ENCODE measurements at regions not wholly inside any gene's neighbourhood (a gene's known extent, or its start where the extent isn't known, plus 50 kb on each side); places are given as distances from the start of the nearest gene placed in this dataset.

DNA sequence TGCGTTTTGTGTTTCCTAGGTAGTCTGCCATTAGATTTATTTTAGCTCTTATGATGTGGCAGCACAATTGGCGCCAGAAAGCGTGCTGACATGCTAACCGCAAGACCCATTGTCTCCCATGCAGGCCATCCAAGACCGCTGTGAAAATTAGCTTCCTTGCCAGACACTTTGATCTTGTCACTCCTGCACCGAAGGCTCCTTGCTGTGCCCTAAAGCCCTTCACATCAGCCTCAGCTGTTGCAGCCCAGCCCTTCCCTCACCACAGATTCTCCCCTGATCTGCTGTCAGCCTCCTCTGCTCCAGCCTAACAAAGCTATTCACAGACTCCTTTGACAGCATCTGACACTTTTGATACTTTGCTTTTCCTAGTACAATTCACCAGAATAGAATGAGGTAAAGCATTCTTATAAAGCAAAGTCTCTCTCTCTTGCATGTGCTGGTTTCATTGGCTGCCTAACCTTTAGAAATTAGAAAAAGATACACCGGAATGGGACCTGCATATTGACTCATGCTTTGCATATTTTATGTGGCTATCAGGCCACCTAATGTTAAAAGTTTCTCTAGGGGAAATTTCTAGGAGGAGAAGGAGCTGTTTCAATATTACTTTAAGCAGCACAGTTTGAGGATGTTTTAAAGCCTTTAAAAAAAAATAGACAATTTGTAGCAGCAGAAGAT lies 280.3 kb upstream of the FMN2 start:
- no peak overlapping the region for H3K4me3 ChIP-seq (replicated peaks; ENCODE audit: low read depth, low read length)
- DNase-seq (ENCODE audit: extremely low read depth, low read depth) = no peak
- TF ChIP-seq, protein P1, sequence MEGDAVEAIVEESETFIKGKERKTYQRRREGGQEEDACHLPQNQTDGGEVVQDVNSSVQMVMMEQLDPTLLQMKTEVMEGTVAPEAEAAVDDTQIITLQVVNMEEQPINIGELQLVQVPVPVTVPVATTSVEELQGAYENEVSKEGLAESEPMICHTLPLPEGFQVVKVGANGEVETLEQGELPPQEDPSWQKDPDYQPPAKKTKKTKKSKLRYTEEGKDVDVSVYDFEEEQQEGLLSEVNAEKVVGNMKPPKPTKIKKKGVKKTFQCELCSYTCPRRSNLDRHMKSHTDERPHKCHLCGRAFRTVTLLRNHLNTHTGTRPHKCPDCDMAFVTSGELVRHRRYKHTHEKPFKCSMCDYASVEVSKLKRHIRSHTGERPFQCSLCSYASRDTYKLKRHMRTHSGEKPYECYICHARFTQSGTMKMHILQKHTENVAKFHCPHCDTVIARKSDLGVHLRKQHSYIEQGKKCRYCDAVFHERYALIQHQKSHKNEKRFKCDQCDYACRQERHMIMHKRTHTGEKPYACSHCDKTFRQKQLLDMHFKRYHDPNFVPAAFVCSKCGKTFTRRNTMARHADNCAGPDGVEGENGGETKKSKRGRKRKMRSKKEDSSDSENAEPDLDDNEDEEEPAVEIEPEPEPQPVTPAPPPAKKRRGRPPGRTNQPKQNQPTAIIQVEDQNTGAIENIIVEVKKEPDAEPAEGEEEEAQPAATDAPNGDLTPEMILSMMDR (IDR thresholded peaks at IDR 0.05; ENCODE audit: low read depth, low read length, missing control alignments) = no peak

DNA sequence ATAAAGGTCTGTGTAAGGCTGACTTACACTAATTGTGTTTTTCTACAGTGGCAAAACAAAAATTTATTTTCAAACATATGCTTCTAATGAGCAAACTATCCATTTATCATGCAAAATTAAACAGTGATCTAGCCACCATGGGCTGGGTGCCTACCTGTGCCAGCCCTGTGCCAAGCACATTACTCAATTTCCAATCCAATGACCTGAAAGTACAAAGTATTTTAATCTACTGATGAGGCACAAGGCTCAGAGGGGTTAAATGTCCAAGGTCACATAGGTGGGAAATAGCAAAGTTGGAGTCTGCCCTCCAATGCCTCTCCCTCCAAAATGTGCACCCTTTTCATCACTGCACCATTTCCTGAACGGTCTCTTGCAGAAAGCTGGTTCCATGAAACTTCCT lies 279.1 kb upstream of the FMN2 start:
- TF ChIP-seq, protein P1 (IDR thresholded peaks at IDR 0.05; ENCODE audit: low read depth, low read length, missing control alignments) = no peak
- no peak for DNase-seq (ENCODE audit: extremely low read depth, low read depth)
- H3K4me3 ChIP-seq (replicated peaks; ENCODE audit: low read depth, low read length) = no peak overlapping the region

DNA sequence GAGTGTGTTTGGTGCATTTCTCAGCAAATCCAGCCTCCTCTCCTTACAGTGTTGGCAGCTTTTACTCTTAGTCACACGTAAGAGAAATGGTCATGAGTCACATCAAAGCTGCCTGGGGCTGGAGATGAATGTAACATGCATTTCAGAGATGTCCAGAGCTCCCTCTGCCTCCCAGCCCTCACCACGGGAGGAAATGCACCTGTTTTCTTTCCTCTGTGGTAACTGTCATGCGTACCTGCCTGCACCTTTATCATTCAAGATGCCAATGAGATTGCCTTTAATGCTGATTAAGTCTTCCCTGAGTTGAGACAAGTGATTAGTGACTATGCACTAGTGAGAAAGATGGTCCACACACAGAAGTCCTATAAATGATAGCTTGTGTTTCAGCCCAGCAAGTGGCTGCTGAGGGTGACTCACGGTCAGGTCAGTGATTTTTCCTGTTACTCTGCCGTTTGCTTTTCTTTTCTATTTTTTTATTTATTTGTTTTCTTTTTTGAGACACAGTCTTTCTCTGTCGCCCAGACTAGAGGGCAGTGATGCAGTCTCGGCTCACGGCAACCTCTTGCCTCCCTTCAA lies 277.3 kb upstream of the FMN2 start:
- H3K4me3 ChIP-seq (replicated peaks; ENCODE audit: low read depth, low read length) = no peak overlapping the region
- TF ChIP-seq, protein P1 (IDR thresholded peaks at IDR 0.05; ENCODE audit: low read depth, low read length, missing control alignments) = no peak
- no peak for DNase-seq (ENCODE audit: extremely low read depth, low read depth)

DNA sequence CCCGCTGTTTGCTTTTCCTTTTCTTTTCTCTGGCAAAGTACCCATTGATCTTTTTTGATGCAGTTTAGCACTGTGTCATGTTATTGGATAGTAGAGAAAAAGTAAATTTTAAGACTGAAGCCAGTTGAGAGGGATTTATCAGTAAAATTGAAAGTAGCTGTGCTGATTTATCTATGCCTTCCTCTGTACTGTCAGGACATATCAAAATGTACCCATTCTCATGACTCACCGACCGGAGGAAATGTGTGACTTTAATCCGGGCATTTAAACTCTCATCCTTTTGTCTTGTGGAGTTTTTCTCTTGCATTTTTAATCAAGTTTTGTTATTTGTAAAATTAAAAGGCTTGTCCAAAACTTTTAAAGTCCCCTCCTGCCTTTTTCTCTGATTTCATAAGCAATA lies 276.6 kb upstream of the FMN2 start:
- DNase-seq (ENCODE audit: extremely low read depth, low read depth) = no peak
- TF ChIP-seq, protein P1 (IDR thresholded peaks at IDR 0.05; ENCODE audit: low read depth, low read length, missing control alignments) = no peak
- no peak overlapping the region for H3K4me3 ChIP-seq (replicated peaks; ENCODE audit: low read depth, low read length)

DNA sequence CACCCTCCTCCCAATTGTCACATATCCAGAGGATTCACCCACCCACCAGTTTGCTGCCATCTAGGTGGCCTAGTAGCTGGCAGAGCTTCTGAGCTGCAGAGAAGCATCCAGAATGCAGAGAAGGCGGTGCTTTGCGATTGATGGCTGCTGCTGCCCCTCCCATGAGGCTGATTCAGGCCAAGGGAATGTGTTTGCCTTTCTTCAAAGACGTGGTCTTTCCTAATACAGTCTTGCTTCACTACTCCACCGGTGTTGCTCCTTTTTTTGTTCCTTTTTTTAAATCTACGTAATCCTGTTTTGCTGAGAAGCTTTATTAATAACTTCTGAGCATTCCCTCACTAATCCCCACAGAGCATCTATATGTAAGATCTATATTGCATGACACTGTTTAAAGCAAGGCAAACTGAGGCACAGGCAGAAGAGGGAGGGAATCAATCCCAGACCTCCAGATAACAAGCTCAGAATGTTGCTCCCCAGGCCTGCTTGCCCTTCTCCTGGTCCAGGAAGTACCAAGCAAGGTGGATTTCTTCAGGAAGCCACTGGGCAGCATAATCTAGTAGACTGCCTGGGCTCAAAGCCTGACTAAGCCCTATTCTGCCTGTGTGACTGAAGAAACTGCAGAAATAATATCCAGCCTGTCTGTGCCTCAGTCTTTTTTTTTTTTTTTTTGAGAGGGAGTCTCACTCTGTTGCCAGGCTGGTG lies 275.5 kb upstream of the FMN2 start:
- TF ChIP-seq, protein P1 (IDR thresholded peaks at IDR 0.05; ENCODE audit: low read depth, low read length, missing control alignments) = no peak
- no peak overlapping the region for H3K4me3 ChIP-seq (replicated peaks; ENCODE audit: low read depth, low read length)
- no peak for DNase-seq (ENCODE audit: extremely low read depth, low read depth)

DNA sequence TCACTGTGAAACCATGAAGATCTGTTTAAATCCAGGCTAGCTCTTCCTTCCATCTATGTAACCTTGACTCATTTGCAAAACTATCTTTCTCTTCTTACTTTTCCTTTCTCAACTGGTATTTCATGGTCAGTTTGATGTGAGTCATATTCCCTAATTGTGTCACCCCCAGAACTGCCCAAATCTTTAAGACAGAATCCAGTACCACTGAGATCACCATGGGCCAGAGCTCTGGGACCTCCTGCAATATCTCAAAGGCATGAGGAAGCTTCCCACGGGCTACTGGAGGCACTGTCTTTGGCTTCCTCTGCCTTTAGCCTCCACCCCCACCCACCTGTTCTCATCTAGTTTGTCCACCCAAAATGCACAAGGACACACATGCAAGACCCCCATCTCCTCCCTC lies 274.4 kb upstream of the FMN2 start:
- no peak overlapping the region for H3K4me3 ChIP-seq (replicated peaks; ENCODE audit: low read depth, low read length)
- no peak for DNase-seq (ENCODE audit: extremely low read depth, low read depth)
- TF ChIP-seq, protein P1 (IDR thresholded peaks at IDR 0.05; ENCODE audit: low read depth, low read length, missing control alignments) = no peak

Measured in HFF-Myc (cell line).